OCI-LY3 (cell line): ENCODE measurements at regions not wholly inside any gene's neighbourhood (a gene's known extent, or its start where the extent isn't known, plus 50 kb on each side); places are given as distances from the start of the nearest gene placed in this dataset.

Source experiments
- H2AFZ ChIP-seq: fragments of 200-600, 300-600 bp; shearing (Covaris generic); 2 replicates; pipeline ENCODE4 v1.6.0; 2014; ENCODE audit warnings: antibody characterized with exemption, low read depth, low read length
- H3K27ac ChIP-seq: fragments of 200-600, 300-600 bp; sonication (generic); 2 replicates; pipeline ENCODE4 v1.5.1; 2014; ENCODE audit warnings: mild to moderate bottlenecking, low read length, moderate library complexity, mixed read lengths
- H3K27me3 ChIP-seq: fragments of 200-600, 300-600 bp; sonication (generic); 2 replicates; pipeline ENCODE4 v1.6.1; 2014; ENCODE audit warnings: low read depth, low read length, mixed read lengths
- H3K36me3 ChIP-seq: fragments of 200-600, 300-600 bp; sonication (generic); replicated peaks from 2 replicates; pipeline ENCODE3; 2014; ENCODE audit warnings: low read depth, low read length, mixed read lengths
- H3K4me1 ChIP-seq: fragments of 300-600, 200-600 bp; sonication (generic); 2 replicates; pipeline ENCODE4 v1.6.1; 2014; ENCODE audit warnings: low read length, mixed read lengths
- H3K4me2 ChIP-seq: fragments of 200-600, 300-600 bp; sonication (generic); 2 replicates; pipeline ENCODE4 v1.6.1; 2014; ENCODE audit warnings: low read length, mixed read lengths
- H3K4me3 ChIP-seq: fragments of 300-600, 200-600 bp; sonication (generic); 2 replicates; pipeline ENCODE4 v1.5.1; 2014; ENCODE audit warnings: antibody characterized with exemption, mild to moderate bottlenecking, low read length, moderate library complexity
- H3K79me2 ChIP-seq: fragments of 300-600, 200-600 bp; shearing (Covaris generic); 2 replicates; pipeline ENCODE4 v1.6.1; 2014; ENCODE audit warnings: mild to moderate bottlenecking, low read length, mixed read lengths
- H3K9ac ChIP-seq: fragments of 300-600, 200-600 bp; shearing (Covaris generic); 2 replicates; pipeline ENCODE4 v1.6.0; 2014; ENCODE audit warnings: mild to moderate bottlenecking, low read length, moderate library complexity
- H3K9me3 ChIP-seq: fragments of 200-600, 300-600 bp; shearing (Covaris generic); 2 replicates; pipeline ENCODE4 v1.6.1; 2014; ENCODE audit warnings: low read length, mixed read lengths; ENCODE audit not compliant: insufficient read depth
- H4K20me1 ChIP-seq: fragments of 200-600, 300-600 bp; sonication (generic); 2 replicates; pipeline ENCODE4 v1.6.1; 2016; ENCODE audit warnings: low read length, mixed read lengths; ENCODE audit not compliant: insufficient read depth
- EZH2phosphoT487 ChIP-seq: fragments of 200-600 bp; shearing (Covaris generic); IDR thresholded peaks from 2 replicates; pipeline ENCODE4 v1.6.1; 2018; ENCODE audit warnings: antibody characterized with exemption, mixed run types, low read depth
- TF ChIP-seq, protein P1 (sequence below): fragments of 200-600, 300-600 bp; sonication (generic); IDR thresholded peaks from 2 replicates; pipeline ENCODE4 v1.5.1; 2014; ENCODE audit warnings: antibody characterized with exemption, low read length, low read depth

DNA sequence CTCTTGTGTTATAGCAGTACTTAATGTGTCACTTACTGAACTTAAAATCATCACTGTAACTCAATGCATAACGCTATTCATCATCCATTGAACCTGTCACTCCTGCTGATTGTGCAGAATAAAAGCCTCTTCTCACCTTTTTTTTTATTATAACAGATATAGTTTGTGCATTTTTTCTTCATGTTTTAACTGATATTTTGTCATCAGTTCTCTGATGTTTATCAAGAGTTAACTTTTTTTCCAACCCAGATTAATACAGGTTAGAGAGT lies 100.4 kb downstream of the SLIT2 start:
- H2AFZ ChIP-seq, result no peak overlapping the region
- no peaks in the 10 kb centered on the region for H3K9me3 ChIP-seq
- TF ChIP-seq, protein P1, sequence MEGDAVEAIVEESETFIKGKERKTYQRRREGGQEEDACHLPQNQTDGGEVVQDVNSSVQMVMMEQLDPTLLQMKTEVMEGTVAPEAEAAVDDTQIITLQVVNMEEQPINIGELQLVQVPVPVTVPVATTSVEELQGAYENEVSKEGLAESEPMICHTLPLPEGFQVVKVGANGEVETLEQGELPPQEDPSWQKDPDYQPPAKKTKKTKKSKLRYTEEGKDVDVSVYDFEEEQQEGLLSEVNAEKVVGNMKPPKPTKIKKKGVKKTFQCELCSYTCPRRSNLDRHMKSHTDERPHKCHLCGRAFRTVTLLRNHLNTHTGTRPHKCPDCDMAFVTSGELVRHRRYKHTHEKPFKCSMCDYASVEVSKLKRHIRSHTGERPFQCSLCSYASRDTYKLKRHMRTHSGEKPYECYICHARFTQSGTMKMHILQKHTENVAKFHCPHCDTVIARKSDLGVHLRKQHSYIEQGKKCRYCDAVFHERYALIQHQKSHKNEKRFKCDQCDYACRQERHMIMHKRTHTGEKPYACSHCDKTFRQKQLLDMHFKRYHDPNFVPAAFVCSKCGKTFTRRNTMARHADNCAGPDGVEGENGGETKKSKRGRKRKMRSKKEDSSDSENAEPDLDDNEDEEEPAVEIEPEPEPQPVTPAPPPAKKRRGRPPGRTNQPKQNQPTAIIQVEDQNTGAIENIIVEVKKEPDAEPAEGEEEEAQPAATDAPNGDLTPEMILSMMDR, result no peak
- no peak for TF ChIP-seq EZH2phosphoT487
- no peaks in the 10 kb centered on the region for H4K20me1 ChIP-seq
- no peaks in the 10 kb centered on the region for H3K79me2 ChIP-seq
- no peaks in the 10 kb centered on the region for H3K4me1 ChIP-seq
- H3K27ac ChIP-seq, result no peak overlapping the region
- no peak overlapping the region for H3K4me3 ChIP-seq
- no peak overlapping the region for H3K9ac ChIP-seq
- no peaks in the 10 kb centered on the region for H3K36me3 ChIP-seq
- no peaks in the 10 kb centered on the region for H3K27me3 ChIP-seq
- H3K4me2 ChIP-seq, result no peak overlapping the region

DNA sequence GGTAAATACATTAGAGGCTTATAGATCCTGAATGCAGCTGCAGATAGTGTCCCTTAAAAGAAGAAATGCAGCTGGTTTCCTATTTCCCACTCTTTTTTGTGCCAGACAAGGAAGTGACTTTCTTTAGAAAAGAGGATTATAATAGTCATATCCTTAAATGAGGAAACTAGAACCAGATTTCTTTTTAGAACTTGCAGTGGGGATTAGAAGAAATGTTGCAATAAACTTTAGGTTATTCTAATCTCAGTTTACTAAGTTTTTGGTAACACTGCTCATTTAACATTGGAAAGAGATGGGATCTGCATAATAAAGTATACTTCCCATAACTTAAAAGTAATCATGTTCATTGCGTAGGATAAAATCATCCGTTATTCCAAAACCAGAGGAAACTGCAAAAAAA lies 101.9 kb downstream of the SLIT2 start:
- Histone ChIP-seq H3K27me3 (no peaks in the 10 kb centered on the region), H2AFZ (no peak overlapping the region), H3K36me3 (no peaks in the 10 kb centered on the region), H3K9me3 (no peaks in the 10 kb centered on the region), H3K4me3 (no peak overlapping the region), H3K27ac (no peak overlapping the region), H3K4me1 (no peaks in the 10 kb centered on the region), H4K20me1 (no peaks in the 10 kb centered on the region), H3K79me2 (no peaks in the 10 kb centered on the region), H3K4me2 (no peak overlapping the region), H3K9ac (no peak overlapping the region)
- TF ChIP-seq EZH2phosphoT487, result no peak
- TF ChIP-seq, protein P1, result no peak

- H3K4me1 ChIP-seq, result no peaks in the 10 kb centered on the region
- H3K9me3 ChIP-seq, result no peaks in the 10 kb centered on the region
- no peak overlapping the region for H2AFZ ChIP-seq
- no peak overlapping the region for H3K9ac ChIP-seq
- H3K4me3 ChIP-seq, result no peak overlapping the region
- H4K20me1 ChIP-seq, result no peaks in the 10 kb centered on the region
- H3K27ac ChIP-seq, result no peak overlapping the region
- H3K36me3 ChIP-seq, result no peaks in the 10 kb centered on the region
- no peaks in the 10 kb centered on the region for H3K27me3 ChIP-seq
- no peaks in the 10 kb centered on the region for H3K79me2 ChIP-seq
- H3K4me2 ChIP-seq, result no peak overlapping the region
- TF ChIP-seq, protein P1, result no peak
- no peak for TF ChIP-seq EZH2phosphoT487
Measured at GRCh38 chr4:20354120-20354519, 102.4 kb downstream of the SLIT2 start.

DNA sequence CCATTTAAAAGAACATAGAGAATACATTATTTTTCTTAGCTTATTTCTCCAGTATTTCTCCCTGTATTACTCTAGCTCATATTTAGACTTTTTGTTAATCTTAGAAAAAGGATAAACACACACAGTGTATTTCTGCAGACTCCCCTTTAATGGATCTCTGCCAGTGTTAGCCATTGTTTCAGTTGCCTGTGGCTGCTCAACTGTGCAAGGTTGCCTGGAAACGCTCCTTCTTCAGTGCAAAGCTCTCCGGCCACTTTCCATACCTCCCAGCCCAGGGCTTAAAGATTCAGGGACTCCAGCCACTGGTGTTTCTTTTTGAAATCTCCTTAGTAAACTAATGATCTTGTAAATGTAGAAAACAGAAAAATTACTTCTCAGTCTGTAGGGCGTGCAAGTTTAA lies 104.9 kb downstream of the SLIT2 start:
- Histone ChIP-seq H3K9me3 (no peaks in the 10 kb centered on the region), H3K27me3 (no peaks in the 10 kb centered on the region), H3K4me3 (no peak overlapping the region), H2AFZ (no peak overlapping the region), H4K20me1 (no peaks in the 10 kb centered on the region), H3K4me1 (peaks cover 9% of the 10 kb centered on the region), H3K79me2 (no peaks in the 10 kb centered on the region), H3K4me2 (no peak overlapping the region), H3K9ac (no peak overlapping the region), H3K36me3 (no peaks in the 10 kb centered on the region), H3K27ac (no peak overlapping the region)
- no peak for TF ChIP-seq EZH2phosphoT487
- TF ChIP-seq, protein P1, result no peak
